HepG2 (cell line): ENCODE measurements at regions not wholly inside any gene's neighbourhood (a gene's known extent, or its start where the extent isn't known, plus 50 kb on each side); places are given as distances from the start of the nearest gene placed in this dataset.
"Not testable (repeated sequence)": the region's sequence is repeated elsewhere in the genome, so short reads cannot be mapped to it uniquely, and the experiment has no call there.

Experiments
- ATF3 ChIP-seq: sonication (generic); formaldehyde crosslinking; IDR thresholded peaks from 2 replicates; pipeline ENCODE4 v1.4.0; 2020; ENCODE audit warnings: missing genetic modification reagents
- CREM ChIP-seq, 2 experiments: sonication (generic) in 1 of 2; formaldehyde crosslinking in 1 of 2; IDR thresholded peaks; 2 replicates each; pipeline versions ENCODE4 v1.4.0 to v1.6.1; 2016 to 2020; ENCODE audit warnings: antibody characterized with exemption in 1 of 2, mild to moderate bottlenecking in 1 of 2, missing genetic modification reagents in 1 of 2
- CTCF ChIP-seq: sonication (generic); formaldehyde crosslinking; IDR thresholded peaks from 2 replicates; pipeline ENCODE4 v1.5.0; 2020; ENCODE audit warnings: mild to moderate bottlenecking, missing genetic modification reagents, moderate library complexity
- DPF2 ChIP-seq: sonication (generic); formaldehyde crosslinking; IDR thresholded peaks from 2 replicates; pipeline ENCODE4 v1.4.0; 2020; ENCODE audit warnings: mild to moderate bottlenecking, low read depth, missing genetic modification reagents, borderline replicate concordance
- FOXO4 ChIP-seq: sonication (generic); formaldehyde crosslinking; conservative IDR thresholded peaks from 2 replicates; pipeline ENCODE4 v1.8.1; 2023; ENCODE audit warnings: missing genetic modification reagents
- HDAC1 ChIP-seq: sonication (generic); formaldehyde crosslinking; IDR thresholded peaks from 2 replicates; pipeline ENCODE4 v1.5.1; 2020; ENCODE audit warnings: mild to moderate bottlenecking, missing genetic modification reagents
- JUN ChIP-seq: sonication (generic); formaldehyde crosslinking; IDR thresholded peaks from 2 replicates; pipeline ENCODE4 v1.4.0; 2020; ENCODE audit warnings: mild to moderate bottlenecking, missing genetic modification reagents
- MEF2D ChIP-seq: sonication (generic); formaldehyde crosslinking; IDR thresholded peaks from 2 replicates; pipeline ENCODE4 v1.5.1; 2020; ENCODE audit warnings: mild to moderate bottlenecking, missing genetic modification reagents
- TAF1 ChIP-seq: sonication (generic); formaldehyde crosslinking; IDR thresholded peaks from 2 replicates; pipeline ENCODE4 v1.4.0; 2020; ENCODE audit warnings: missing genetic modification reagents
- THAP11 ChIP-seq: IDR thresholded peaks from 2 replicates; pipeline ENCODE4 v1.6.1; 2016; ENCODE audit warnings: missing biosample characterization, missing genetic modification reagents
- ZNF547 ChIP-seq: sonication (generic); formaldehyde crosslinking; IDR thresholded peaks from 2 replicates; pipeline ENCODE4 v1.5.1; 2020; ENCODE audit warnings: mild to moderate bottlenecking, missing genetic modification reagents
- ZNF550 ChIP-seq: sonication (generic); formaldehyde crosslinking; IDR thresholded peaks from 2 replicates; pipeline ENCODE4 v1.4.0; 2020; ENCODE audit warnings: mild to moderate bottlenecking, missing genetic modification reagents, borderline replicate concordance
- ZNF678 ChIP-seq: sonication (generic); formaldehyde crosslinking; IDR thresholded peaks from 2 replicates; pipeline ENCODE4 v1.4.0; 2020; ENCODE audit warnings: mild to moderate bottlenecking, missing genetic modification reagents

- TF ChIP-seq CREM (IDR thresholded peaks at IDR 0.05); CREM (CRISPR knock-in tag; IDR thresholded peaks at IDR 0.05); ZNF550; THAP11; ZNF678 (CRISPR knock-in tag); ZNF547 (CRISPR knock-in tag); ATF3 (CRISPR knock-in tag); DPF2 (CRISPR knock-in tag); JUN (CRISPR knock-in tag); MEF2D; TAF1; CTCF (CRISPR knock-in tag); HDAC1 (CRISPR knock-in tag); FOXO4 (CRISPR knock-in tag): not testable (repeated sequence)
Observed at GRCh38 chr15:24228922-24229321, 446.7 kb upstream of the NPAP1 start.
